Fibroblast of lung (primary cell): ENCODE measurements at regions not wholly inside any gene's neighbourhood (a gene's known extent, or its start where the extent isn't known, plus 50 kb on each side); places are given as distances from the start of the nearest gene placed in this dataset.

Experiments used
- CTCF ChIP-seq, 2 donors: IDR thresholded peaks in 1 of 2; conservative IDR thresholded peaks in 1 of 2; 1 replicate in 1 of 2; 2 replicates in 1 of 2; pipeline ENCODE4 v1.5.1; 2011 to 2012; ENCODE audit warnings: low read length in 2 of 2, control low read depth in 1 of 2, inconsistent platforms in 1 of 2, low read depth in 1 of 2, mild to moderate bottlenecking in 1 of 2
- EZH2 ChIP-seq: IDR thresholded peaks from 2 replicates; pipeline ENCODE4 v1.5.1; 2012; ENCODE audit warnings: low read length, control low read depth, mild to moderate bottlenecking; ENCODE audit errors: missing control alignments

- no peak for TF ChIP-seq EZH2
- TF ChIP-seq CTCF (conservative IDR thresholded peaks at IDR 0.05 in 1 of 2, IDR thresholded peaks at IDR 0.05 in 1 of 2; ENCODE audit: low read depth in 1 of 2, low read length in 2 of 2) = no peak
These were observed 222.8 kb upstream of the DTNBP1 start for GRCh38 chr6:15885624-15886023.
